ENCODE measurements at regions not wholly inside any gene's neighbourhood (a gene's known extent, or its start where the extent isn't known, plus 50 kb on each side); places are given as distances from the start of the nearest gene placed in this dataset.

DNA sequence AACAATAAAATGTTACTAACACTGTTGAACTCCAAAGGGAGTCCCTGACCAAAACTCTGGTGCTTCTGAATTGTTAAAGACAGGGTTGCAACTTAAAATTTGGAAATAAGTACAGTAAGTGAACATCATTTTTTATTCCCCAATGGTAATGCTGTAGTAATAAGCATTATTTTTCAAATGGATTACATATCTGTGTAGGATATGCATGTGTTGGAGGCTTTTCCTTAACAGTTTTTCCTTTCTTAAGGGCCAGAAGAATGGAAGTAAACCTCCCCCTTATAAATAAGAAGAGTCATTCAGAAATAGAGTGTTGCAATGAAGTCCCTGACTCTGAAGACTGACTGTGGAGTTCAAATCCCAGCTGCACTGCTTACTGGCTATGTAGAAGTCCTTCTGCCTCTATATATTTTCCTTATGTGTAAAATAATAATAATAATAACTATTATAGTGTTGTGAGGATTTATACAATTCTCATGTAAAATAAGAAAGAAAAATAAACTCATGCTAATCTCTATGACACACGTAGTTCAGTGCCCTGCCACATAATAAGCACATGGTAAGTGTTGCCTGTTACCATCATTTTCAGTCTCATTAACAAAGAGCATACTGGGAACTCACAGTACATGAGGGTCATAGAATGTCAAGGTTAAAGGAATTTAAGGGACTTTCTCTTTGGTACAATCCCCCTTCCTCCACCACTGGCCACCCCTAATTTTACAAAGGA lies 129.8 kb upstream of the SMLR1 start:
- TF ChIP-seq CTCF (IDR thresholded peaks at IDR 0.05) (no peak), POLR2AphosphoS5 (IDR thresholded peaks at IDR 0.05) (no peak), POLR2A (IDR thresholded peaks at IDR 0.05) (no peak)

Measured in suprapubic skin (tissue), 4 donors.